HepG2 (cell line): ENCODE measurements at regions not wholly inside any gene's neighbourhood (a gene's known extent, or its start where the extent isn't known, plus 50 kb on each side); places are given as distances from the start of the nearest gene placed in this dataset.
A peak's percentile ranks its signal among the peaks of the same experiment; 100 is the strongest.

Experiments
- ATAC-seq: fragments of 200-7000 bp; cut with Tn5 transposase; 3 replicates; pipeline ENCODE4 v1.9.1; 2020; ENCODE audit warnings: mild to moderate bottlenecking, moderate library complexity
- BruUV-seq: library from RNA; stranded (reverse); fragments of 400-500 nt; replicated peaks from 2 replicates; lab custom pipeline; 2021; lab: Mats Ljungman, UMichigan
- CTCF ChIA-PET: fragments of 300-600 bp; formaldehyde crosslinking; extraction: SDS; loops from one replicate; lab custom pipeline; 2021; ENCODE audit warnings: low total read pairs, inconsistent platforms, low intra/inter-chr PET ratio; lab: Yijun Ruan, JAX
- POLR2A ChIA-PET: fragments of 350-600 bp; sonication (Branson Sonifier 250); formaldehyde crosslinking; loops from one replicate; lab custom pipeline; 2020; ENCODE audit warnings: antibody characterized with exemption, inconsistent platforms; lab: Yijun Ruan, JAX
- DNase-seq: peaks from one replicate; pipeline ENCODE4 v3.0.0-alpha.2; 2015; ENCODE audit warnings: low spot score
- FAIRE-seq: peaks from 3 replicates; lab custom pipeline; 2011; peaks lifted over from hg19 to GRCh38; lab: Jason Lieb, UNC
- H2AFZ ChIP-seq: one replicate; pipeline ENCODE4 v1.6.1; 2011; ENCODE audit warnings: low read length, inconsistent platforms
- H3K27ac ChIP-seq: fragments of 300-600 bp; 3 replicates; pipeline ENCODE4 v1.8.0; 2011; ENCODE audit warnings: mixed run types, mild to moderate bottlenecking, mixed read lengths, low read length, inconsistent platforms; ENCODE audit not compliant: insufficient read depth; ENCODE audit errors: extremely low read length
- H3K27me3 ChIP-seq, 2 experiments: fragments of 200-600 bp in 1 of 2; 2 replicates in 1 of 2; 3 replicates in 1 of 2; pipeline versions ENCODE4 v1.6.0 to v1.8.0; 2011; ENCODE audit warnings: low read length in 2 of 2, mild to moderate bottlenecking in 2 of 2, moderate library complexity in 2 of 2, inconsistent platforms in 1 of 2; ENCODE audit not compliant: insufficient read depth in 2 of 2, control insufficient read depth in 1 of 2
- H3K36me3 ChIP-seq, 2 experiments: fragments of 200-600 bp in 1 of 2; replicated peaks in 1 of 2; 2 replicates in 1 of 2; 3 replicates in 1 of 2; pipeline versions ENCODE4 v1.5.1 to v1.8.0; 2011; ENCODE audit warnings: low read length in 2 of 2, inconsistent platforms in 1 of 2; ENCODE audit not compliant: insufficient read depth in 2 of 2, control insufficient read depth in 1 of 2
- H3K4me1 ChIP-seq: 2 replicates; pipeline ENCODE4 v1.5.1; 2012; ENCODE audit warnings: low read length, inconsistent platforms; ENCODE audit not compliant: insufficient read depth
- H3K4me2 ChIP-seq: 2 replicates; pipeline ENCODE4 v1.6.0; 2011; ENCODE audit warnings: low read depth, low read length, inconsistent platforms
- H3K4me3 ChIP-seq, 3 experiments: fragments of 200-600 bp in 1 of 3; sonication (generic), shearing (Covaris generic) in 1 of 3; replicated peaks in 1 of 3; 2 replicates each; pipeline ENCODE4 v1.5.1; 2011 to 2016; ENCODE audit warnings: low read length in 3 of 3, inconsistent platforms in 2 of 3, low read depth in 2 of 3, mild to moderate bottlenecking in 2 of 3, control low read depth in 1 of 3, mixed read lengths in 1 of 3; ENCODE audit not compliant: insufficient read depth in 1 of 3
- H3K79me2 ChIP-seq: one replicate; pipeline ENCODE4 v1.6.1; 2011; ENCODE audit warnings: low read length, inconsistent platforms; ENCODE audit not compliant: insufficient read depth
- H3K9ac ChIP-seq: 2 replicates; pipeline ENCODE4 v1.6.0; 2011; ENCODE audit warnings: mild to moderate bottlenecking, low read depth, low read length, inconsistent platforms; ENCODE audit not compliant: insufficient read depth
- H3K9me3 ChIP-seq: 2 replicates; pipeline ENCODE4 v1.5.1; 2012; ENCODE audit warnings: mild to moderate bottlenecking, low read length
- H4K20me1 ChIP-seq: 2 replicates; pipeline ENCODE4 v1.6.0; 2011; ENCODE audit warnings: inconsistent platforms, mild to moderate bottlenecking, low read length, moderate library complexity; ENCODE audit not compliant: insufficient read depth
- ISL2 ChIP-seq: sonication (generic); formaldehyde crosslinking; IDR thresholded peaks from 2 replicates; pipeline ENCODE4 v1.5.0; 2020; ENCODE audit warnings: missing genetic modification reagents
- LRRFIP1 ChIP-seq: sonication (generic); formaldehyde crosslinking; conservative IDR thresholded peaks from 2 replicates; pipeline ENCODE4 v1.4.0; 2020; ENCODE audit warnings: missing genetic modification reagents
- RORA ChIP-seq: sonication (generic); formaldehyde crosslinking; IDR thresholded peaks from 2 replicates; pipeline ENCODE4 v1.5.0; 2020; ENCODE audit warnings: mild to moderate bottlenecking, missing genetic modification reagents, moderate library complexity
- SP4 ChIP-seq: sonication (generic); formaldehyde crosslinking; IDR thresholded peaks from 2 replicates; pipeline ENCODE4 v1.8.1; 2023; ENCODE audit warnings: mild to moderate bottlenecking, missing genetic modification reagents
- ZFP91 ChIP-seq: sonication (generic); formaldehyde crosslinking; IDR thresholded peaks from 2 replicates; pipeline ENCODE4 v1.9.0; 2022; ENCODE audit warnings: missing genetic modification reagents, mild to moderate bottlenecking, borderline replicate concordance
- ZFY ChIP-seq: sonication (generic); formaldehyde crosslinking; IDR thresholded peaks from 2 replicates; pipeline ENCODE4 v1.4.0; 2020; ENCODE audit warnings: missing genetic modification reagents
- ZMAT5 ChIP-seq: sonication (generic); formaldehyde crosslinking; IDR thresholded peaks from 2 replicates; pipeline ENCODE4 v1.5.0; 2020; ENCODE audit warnings: mild to moderate bottlenecking, low read depth, missing genetic modification reagents, borderline replicate concordance
- ZNF121 ChIP-seq: sonication (generic); formaldehyde crosslinking; IDR thresholded peaks from 2 replicates; pipeline ENCODE4 v1.5.0; 2020; ENCODE audit warnings: mild to moderate bottlenecking, missing genetic modification reagents
- ZNF33B ChIP-seq: sonication (generic); formaldehyde crosslinking; IDR thresholded peaks from 2 replicates; pipeline ENCODE4 v1.5.1; 2020; ENCODE audit warnings: mild to moderate bottlenecking, missing genetic modification reagents
- ZNF446 ChIP-seq: sonication (generic); formaldehyde crosslinking; IDR thresholded peaks from 2 replicates; pipeline ENCODE4 v1.5.0; 2020; ENCODE audit warnings: mild to moderate bottlenecking, missing genetic modification reagents
- ZNF510 ChIP-seq: sonication (generic); formaldehyde crosslinking; IDR thresholded peaks from 2 replicates; pipeline ENCODE4 v1.4.0; 2020; ENCODE audit warnings: low read depth, mild to moderate bottlenecking, missing genetic modification reagents
- ZNF512 ChIP-seq: sonication (generic); formaldehyde crosslinking; IDR thresholded peaks from 2 replicates; pipeline ENCODE4 v1.4.0; 2020; ENCODE audit warnings: mild to moderate bottlenecking, missing genetic modification reagents
- ZNF576 ChIP-seq: sonication (generic); formaldehyde crosslinking; IDR thresholded peaks from 2 replicates; pipeline ENCODE4 v1.4.0; 2020; ENCODE audit warnings: mild to moderate bottlenecking, missing genetic modification reagents
- WGBS: methylation state at CpG from one replicate; pipeline ENCODE4 v1.1.6; 2017; ENCODE audit warnings: low lambda C conversion rate; 5-methylcytosine and 5-hydroxymethylcytosine counted together
- in situ Hi-C: cut with HindIII; loops from 2 replicates; pipeline ENCODE4 v1.10.0; 2017; ENCODE audit warnings: low pct_unique_long_range_greater_than_20kb; ENCODE audit not compliant: extremely low pct_ligation_motif_present
- intact Hi-C: fragments of 100-400 bp; cut with micrococcal nuclease; formaldehyde crosslinking; loops from one replicate; pipeline ENCODE4 v1.10.0; 2022; ENCODE audit not compliant: unreplicated experiment

- TF ChIP-seq ZNF33B (CRISPR knock-in tag): no peak
- TF ChIP-seq ZNF576 (CRISPR knock-in tag): no peak
- TF ChIP-seq ZNF121 (CRISPR knock-in tag): no peak
- no peak for TF ChIP-seq ZFY (CRISPR knock-in tag)
- TF ChIP-seq ZNF446 (CRISPR knock-in tag): no peak
- 31% methylated on average over 4 of the region's 4 CpGs for WGBS
- FAIRE-seq (no peak), DNase-seq (no peak), ATAC-seq (no peak)
- Histone ChIP-seq H3K27ac (no peak overlapping the region), H4K20me1 (no peaks in the 10 kb centered on the region), H3K4me3 (no peak overlapping the region), H3K79me2 (no peaks in the 10 kb centered on the region), H2AFZ (no peak overlapping the region), H3K27me3 (no peaks in the 10 kb centered on the region), H3K4me2 (no peak overlapping the region), H3K4me1 (peaks cover 27% of the 10 kb centered on the region), H3K36me3 (no peaks in the 10 kb centered on the region), H3K9ac (no peak overlapping the region), H3K9me3 (no peaks in the 10 kb centered on the region)
- intact Hi-C loops (no loop called here), in situ Hi-C loops (no loop called here)
- ChIA-PET POLR2A (no interaction called here), CTCF (no interaction called here)
- no TSS peak for BruUV-seq
Measured at GRCh38 chr12:125382926-125383325, 317.7 kb downstream of the AACS start.

GRCh38 chr12:125386652-125387051, 321.4 kb downstream of the AACS start:
- FAIRE-seq: no peak
- Histone ChIP-seq H3K9me3 (no peaks in the 10 kb centered on the region), H3K9ac (no peak overlapping the region), H3K36me3 (no peaks in the 10 kb centered on the region), H3K27me3 (no peaks in the 10 kb centered on the region), H3K4me1 (peaks cover 35% of the 10 kb centered on the region), H3K27ac (peak overlapping the region; percentile 69), H3K79me2 (no peaks in the 10 kb centered on the region), H2AFZ (no peak overlapping the region), H3K4me2 (peak overlapping the region; percentile 66), H3K4me3 (peak overlapping the region in 2 of 3 experiments; percentile 21 to 42; a peak in 3 of 6 replicates), H4K20me1 (no peaks in the 10 kb centered on the region)
- ChIA-PET CTCF (no interaction called here), POLR2A (no interaction called here)
- in situ Hi-C loops (no loop called here), intact Hi-C loops (no loop called here)
- WGBS: 0% methylated on average over 1 of the region's 1 CpG
- DNase-seq: no peak
- ATAC-seq: peak; percentile 52
- BruUV-seq: no TSS peak
- no peak for TF ChIP-seq ZNF510 (CRISPR knock-in tag)
- no peak for TF ChIP-seq ZNF512 (CRISPR knock-in tag)
- no peak for TF ChIP-seq LRRFIP1 (CRISPR knock-in tag)
- TF ChIP-seq SP4 (CRISPR knock-in tag): no peak
- no peak for TF ChIP-seq ZMAT5 (CRISPR knock-in tag)
- TF ChIP-seq ISL2: no peak
- no peak for TF ChIP-seq ZFP91
- no peak for TF ChIP-seq RORA
